NCI-H2107 (cell line): ENCODE measurements at regions not wholly inside any gene's neighbourhood (a gene's known extent, or its start where the extent isn't known, plus 50 kb on each side); places are given as distances from the start of the nearest gene placed in this dataset.
"Not testable (repeated sequence)": the region's sequence is repeated elsewhere in the genome, so short reads cannot be mapped to it uniquely, and the experiment has no call there.

Experiments used
- DNase-seq: peaks from one replicate; lab custom pipeline; 2025; lab: John Stamatoyannopoulos, UW

DNA sequence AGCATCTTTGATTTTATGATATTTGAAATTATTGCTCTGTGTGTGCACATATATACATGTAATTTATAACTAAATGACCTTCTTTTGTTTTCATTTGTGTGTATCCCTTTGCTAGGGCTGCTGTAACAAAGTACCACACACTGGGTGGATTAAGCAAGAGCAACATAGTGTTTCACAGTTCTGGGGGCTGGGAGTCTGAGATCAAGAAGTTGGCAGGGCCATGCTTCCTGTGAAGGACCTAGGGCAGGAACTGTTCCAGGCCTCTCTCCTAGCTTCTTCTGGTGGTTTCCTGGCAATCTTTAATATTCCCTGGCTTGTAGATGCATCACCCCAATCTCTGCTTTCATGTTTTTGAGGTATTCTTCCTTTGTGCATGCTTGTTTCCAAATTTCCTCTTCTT lies 1043.9 kb downstream of the TSN start:
- DNase-seq: no peak

DNA sequence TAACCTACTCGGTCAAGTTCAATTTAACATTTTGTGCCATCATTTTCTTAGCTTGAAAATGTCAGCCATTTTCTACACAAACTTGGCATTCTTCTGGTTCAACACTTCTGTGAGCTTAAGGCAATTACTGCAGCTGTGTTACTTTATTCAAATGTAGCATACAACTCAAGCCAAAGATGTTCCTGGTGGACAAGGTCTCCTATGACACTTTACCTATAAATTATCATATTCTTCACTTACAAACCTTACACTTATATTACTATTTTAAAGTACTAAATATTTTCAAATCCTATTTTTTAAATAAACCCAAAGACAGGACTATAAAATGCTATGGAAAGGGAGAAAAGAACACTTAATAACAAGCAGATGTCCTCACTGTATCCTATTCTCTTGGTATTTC lies 1045.3 kb downstream of the TSN start:
- no peak for DNase-seq

DNA sequence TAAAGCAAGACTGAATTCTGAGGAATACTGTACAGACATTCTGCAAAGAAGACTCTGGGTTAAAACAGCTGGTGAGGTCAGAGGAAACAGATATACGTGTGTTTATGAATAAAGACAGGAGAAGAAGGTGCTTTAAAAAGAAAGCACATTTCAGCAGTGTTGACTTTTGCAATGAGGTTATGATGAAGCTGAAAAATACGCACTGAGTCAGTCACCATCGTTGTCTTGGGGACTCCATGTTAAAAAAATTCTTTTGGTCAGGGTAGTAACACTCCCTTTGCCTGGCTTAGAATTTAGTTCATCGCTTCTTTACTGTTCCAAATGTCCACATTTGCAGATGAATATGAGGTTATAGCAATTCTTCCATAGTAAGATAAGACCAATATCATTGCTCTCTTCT lies 1049.0 kb downstream of the TSN start:
- DNase-seq: no peak

DNA sequence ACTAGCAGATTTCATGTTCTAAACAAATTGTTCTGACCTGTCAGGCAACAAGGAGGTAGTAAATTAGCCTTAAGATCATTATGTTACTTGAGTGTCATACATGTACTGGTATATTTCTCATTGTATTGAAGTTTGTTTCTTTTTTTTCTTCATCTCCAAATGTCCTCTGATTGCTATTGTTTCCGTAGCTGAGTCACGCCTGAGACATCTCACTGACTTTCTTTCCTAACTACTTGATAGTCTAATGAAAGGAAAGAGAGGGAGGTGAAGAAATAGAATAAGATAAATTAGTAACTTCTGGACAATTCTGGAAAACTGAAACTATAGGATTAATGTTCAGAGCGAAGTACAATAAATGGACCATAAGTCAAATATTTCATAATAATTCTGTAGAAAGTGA lies 1049.9 kb downstream of the TSN start:
- no peak for DNase-seq

DNA sequence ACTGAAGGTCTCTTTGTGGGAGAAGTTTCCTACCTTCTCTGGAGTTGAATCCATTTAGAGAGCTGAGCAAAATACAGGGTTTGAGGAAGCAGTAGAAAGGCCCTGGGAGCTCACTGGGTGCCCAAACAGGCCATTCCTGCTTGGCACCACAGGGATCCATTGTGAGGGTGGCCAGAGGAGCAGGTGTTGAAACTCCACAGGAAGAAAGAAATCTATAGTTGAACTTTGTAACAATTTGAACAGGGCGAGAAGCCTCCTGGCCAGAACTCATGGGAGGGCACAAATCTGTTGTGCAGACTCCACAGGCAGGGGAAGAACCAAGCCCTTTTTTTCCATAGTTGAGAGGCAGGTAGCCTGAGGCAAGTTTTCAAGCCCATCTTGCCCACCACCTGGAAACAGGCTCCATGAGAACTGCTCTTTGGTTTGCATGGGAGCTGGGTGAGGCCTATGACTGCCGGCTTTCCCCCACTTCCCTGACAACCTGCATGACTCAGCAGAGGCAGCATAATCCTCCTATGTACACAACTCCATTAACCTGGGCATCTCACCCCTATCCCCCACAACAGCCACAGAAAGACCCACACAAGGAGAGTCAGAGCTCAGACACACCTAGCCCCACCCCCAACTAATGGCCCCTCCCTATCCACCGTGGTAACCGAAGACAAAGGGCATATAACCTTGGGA lies 1053.0 kb downstream of the TSN start:
- DNase-seq: no peak

DNA sequence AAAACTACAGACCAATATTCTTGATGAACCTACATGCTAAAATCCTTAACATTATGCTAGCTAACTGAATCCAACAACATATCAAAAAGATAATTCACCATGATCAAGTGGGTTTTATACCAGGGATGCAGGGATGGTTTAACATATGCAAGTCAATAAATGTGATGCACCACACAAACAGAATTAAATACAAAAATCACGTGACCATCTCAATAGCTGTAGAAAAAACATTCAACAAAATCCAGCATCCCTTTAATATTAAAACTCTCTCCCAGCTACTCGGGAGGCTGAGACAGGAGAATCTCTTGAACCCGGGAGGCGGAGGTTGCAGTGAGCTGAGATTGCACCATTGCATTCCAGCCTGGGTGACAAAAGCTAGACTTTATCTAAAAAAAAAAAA lies 1056.8 kb downstream of the TSN start:
- not testable (repeated sequence) for DNase-seq

DNA sequence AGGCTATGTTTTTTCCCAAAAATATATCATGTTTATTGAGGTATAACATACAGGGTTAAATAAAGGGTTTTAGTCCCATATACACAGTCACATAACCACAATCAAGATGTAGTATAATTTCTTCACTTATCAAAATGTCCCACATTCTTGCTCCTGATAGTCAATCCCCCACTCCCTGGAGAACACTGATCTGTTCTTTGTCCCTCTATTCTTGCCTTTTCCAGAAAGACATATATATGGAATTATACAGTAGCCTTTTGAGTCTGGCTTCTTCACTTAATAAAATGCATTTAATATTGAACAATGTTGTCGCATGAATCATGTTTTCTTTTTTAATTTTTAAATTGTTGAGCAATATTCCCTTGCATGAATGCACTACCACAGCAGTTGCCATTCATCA lies 1059.7 kb downstream of the TSN start:
- DNase-seq: no peak

DNA sequence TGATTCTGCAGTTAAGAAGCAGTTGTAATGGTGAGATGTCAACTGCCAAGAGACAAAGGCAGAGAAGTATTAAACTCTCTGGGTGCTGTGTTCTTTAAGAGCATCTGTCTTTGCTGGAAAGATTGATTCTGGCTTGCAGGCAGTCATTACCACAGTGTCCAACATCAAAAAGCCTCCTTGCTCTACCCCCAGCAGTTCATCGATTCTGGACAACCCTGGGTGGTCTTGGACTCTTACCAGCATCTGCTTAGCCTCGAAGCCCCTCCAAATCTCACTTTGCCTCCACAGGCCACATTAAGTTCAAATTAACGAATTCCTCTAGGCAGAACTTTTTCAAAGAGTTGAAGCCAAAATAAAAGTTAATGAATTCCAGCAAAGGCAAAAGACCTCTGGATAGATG lies 1061.4 kb downstream of the TSN start:
- no peak for DNase-seq

DNA sequence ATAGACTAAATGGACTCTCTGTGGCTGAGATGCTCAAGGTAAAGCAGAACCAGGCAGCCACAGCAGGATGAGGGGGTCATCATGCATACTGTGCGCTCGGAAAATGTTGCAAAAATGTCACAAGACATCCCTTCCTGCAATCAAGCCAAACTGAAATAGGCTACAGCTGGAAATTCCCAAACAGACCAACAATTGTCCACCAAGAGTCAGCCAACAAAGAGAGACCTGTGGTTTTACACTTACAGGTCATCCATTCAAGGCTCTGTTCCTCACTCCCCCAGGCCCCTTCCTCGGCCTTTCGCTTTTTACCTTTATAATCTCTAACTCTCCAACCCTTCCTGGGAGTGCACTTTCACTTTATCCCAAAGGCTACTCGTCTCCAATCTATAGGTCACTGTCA lies 1066.9 kb downstream of the TSN start:
- no peak for DNase-seq

DNA sequence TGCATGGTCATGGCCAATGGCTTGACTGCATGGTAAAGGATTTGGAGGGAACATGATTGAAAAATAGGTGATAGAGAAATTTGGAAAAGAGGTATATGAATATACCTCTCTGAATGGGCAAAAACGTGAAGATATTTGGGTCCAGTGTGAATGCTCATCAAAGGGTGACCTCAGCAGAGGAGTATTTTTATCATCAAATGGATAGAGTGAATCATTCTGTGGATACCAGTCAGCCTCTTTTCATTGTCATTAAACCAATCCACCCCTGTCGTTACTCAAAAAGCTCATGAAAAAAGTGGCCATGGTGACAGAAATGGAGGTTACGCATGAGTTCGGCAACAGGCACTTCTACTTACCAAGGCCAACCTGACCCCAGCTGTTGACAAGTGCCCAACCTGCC lies 1074.7 kb downstream of the TSN start:
- DNase-seq: no peak

DNA sequence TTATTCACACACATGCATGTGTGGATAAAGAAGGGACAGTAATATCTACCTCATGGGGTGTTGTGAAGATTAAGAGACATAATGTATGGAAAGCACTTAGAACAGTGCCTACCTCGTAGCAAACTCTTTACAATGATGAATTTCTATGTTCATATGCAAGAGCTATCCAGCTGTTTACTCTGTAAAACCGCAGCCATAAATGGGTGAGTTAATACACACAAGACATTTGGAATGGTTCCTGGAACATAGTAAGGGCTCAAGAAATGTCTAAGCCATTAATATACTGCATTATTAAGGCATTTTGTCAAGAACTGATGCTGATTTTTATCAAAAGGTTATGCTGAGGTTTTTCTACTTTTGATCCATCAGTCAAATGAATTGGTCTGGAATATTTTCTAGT lies 1076.2 kb downstream of the TSN start:
- no peak for DNase-seq

DNA sequence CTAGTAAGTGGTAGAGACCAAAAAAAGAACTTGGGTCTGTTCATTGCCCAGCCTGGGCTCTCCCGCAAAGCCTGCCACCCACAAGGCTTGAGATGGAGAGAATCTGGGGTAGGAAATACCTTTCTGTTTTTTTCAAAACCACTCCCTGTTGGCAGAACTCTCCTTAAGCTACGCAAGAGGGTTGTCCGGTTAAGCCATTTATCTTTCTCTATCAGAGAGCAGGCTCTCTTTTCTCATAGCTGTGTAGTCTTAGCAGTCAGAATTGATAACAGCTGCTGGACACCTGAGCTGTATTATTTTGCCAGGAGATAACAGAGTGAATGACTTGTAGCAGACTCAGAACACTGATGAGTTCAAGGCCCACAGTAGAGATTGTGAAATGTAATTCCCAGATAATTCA lies 1088.1 kb downstream of the TSN start:
- DNase-seq: no peak

DNA sequence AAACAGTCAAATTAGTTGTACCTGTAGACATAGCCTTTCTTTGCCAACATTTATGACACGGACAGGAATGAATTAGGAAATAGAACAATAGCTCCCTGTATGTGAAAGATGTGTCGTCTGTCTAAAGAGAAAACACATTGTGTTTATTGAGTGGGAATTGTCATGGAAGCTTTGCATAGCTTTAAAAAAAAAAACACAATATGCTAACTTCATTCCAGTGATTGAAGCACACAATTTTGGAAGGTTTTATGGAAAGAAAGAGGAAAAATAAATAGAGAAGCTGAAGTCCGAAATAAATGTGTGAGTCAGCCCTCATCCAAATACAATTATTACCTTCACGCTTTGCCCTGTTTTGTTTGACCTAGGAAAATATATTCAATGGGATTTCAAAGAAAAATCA lies 1095.7 kb downstream of the TSN start:
- DNase-seq: no peak

DNA sequence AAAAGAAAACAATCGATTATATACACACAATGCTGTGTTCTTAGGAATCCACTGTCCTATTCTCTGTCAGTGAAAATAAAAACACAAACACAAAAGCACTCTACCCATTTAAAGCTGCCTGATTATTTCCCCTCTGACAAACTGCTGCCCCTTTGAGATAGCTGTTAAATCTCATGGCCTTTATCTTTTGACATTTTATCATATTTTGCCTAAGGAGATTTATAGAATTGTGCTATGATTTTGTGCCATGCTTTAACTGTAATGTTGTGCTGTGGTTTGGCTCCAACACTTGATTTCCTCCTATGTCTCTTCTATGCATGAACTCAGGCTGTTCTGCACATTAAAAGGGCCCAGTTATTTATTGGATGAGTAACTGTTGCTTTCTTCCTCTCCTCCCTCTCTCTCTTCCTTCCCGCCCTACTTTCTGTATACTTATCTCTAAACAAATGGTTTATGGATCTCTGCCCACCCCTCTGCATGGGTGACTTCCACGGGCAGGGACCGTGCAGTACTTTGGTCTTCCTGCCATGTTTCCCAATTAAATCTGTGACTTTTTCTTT lies 1096.6 kb downstream of the TSN start:
- DNase-seq: no peak

DNA sequence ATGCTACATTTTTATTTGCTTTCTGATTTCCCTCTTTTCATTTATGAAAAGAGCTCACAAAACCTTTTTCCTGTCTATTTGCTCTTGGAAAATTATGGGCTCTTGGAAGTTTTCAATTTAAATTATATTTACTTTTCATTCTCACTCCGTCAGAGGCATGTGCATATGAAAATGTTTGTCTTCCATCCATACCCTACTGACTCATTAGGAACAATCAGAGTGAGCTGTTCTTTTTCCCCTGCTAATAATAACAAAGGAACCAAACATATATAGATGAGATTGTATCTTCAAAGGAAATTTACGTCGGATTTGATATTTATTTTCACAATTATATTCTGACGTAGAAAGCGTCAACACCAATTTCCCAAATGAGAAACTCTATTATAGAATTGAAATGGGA lies 1101.2 kb downstream of the TSN start:
- DNase-seq: no peak

DNA sequence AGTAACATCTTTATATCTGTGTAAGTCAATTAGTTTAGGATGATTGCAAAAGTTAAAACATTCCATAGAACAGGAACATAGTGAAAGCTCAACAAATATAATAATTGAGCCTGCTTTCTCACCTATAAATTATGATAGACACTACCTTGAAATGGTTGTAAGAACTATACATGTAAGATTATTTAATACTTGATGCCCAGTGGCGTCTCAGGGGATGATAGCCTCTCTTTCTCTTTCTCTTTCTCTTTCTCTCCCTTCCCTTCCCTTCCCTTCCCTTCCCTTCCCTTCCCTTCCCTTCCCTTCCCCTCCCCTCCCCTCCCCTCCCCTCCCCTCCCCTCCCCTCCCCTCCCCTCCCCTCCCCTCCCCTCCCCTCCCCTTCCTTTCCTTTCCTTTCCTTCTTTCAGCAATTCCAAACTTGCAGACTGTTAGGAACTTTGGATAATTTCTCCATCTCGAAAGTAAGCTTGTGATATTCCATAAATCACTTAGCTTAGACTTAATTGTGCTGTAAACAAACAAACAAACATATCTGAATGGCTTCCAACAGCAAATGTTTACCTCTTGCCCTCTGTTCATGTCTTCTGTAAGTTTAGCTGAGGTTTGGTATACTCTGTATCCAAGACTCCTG lies 1102.7 kb downstream of the TSN start:
- no peak for DNase-seq

DNA sequence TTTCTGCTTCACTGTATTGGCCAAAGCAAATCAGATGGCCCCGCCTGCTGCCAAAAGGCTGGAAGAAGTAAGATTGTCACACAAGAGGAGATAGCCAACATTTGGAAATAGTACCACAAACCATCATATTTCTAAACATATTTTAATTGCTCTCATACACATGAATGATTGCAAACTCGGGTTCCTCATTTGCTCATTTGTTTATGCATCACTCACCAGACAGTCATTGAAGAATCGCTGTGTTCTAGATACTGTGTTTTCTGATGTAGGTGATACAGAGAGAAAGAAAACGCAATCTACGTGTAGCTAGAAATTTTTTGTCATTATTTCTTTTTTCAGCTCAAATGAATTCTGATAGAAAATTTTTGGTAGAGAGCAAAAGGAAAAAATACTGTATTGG lies 1103.4 kb downstream of the TSN start:
- DNase-seq: no peak

DNA sequence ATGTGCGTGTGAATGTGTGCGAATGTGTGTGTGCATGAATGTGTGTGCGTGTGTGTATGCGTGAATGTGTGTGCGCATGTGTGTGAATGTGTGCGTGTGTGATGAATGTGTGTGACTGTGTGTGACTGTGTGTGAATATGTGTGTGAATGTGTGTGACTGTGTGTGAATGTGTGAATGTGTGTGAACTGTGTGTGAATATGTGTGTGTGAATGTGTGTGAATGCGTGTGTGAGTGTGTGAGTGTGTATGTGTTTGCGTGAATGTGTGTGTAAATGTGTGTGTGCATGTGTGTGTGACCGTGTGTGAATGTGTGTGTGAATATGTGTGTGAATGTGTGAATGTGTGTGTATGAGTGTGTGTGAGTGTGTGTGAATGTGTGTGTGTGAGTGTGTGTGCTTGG lies 1103.8 kb downstream of the TSN start:
- DNase-seq: no peak

DNA sequence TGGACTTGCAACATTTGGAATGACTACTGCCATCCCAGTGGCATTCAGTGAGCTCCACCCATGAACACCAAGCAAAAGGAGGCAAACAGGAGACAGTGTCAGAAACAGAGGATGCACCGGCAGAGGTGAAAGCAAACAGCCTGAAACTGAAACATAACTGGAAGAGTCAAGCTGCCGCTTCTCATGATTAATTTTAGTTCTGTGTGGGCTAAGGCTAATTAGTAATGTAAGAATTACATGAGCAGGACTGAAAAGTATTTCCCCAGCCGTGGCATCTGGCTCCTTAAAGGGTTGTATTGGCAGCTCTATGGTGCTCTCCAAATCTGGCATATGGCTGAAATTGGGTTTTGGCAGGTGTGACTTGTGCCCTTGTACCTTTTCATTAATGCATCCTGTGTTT lies 1108.1 kb downstream of the TSN start:
- DNase-seq: no peak

DNA sequence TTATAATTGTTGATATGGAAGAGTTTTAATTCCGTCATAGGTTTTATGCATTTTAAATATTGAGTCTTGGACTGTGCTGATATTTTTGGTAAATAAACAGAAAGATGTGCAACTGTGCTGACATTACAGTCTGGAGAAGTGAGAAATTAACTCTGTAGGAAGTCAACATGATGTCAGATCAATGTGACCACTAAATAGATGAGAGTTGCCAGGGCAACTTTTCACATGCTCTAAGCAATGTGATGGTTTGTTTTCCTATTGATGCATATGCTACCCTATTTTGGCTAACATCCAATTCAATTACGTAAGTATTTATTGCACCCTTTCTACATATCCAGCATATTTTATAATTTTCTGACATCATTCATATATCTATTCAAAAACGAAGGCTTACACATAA lies 1109.3 kb downstream of the TSN start:
- DNase-seq: no peak

DNA sequence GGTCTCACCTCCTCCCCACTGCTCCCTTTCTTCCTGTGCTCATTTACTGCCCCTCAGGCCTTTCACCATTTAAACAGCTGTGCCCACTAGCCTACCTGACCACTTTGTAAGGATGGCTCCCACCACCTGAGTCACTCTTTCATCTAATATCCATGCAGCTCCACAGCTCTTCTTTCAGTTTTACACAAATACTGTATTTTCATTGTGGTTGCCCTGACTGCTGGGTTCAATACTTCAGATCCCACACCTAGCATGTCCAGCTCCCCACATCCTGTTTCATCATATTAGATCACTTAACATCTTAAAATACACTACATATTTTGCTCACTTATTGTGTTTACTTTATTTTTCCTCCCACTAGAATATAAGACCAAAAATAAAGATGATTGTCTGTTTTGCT lies 1110.6 kb downstream of the TSN start:
- no peak for DNase-seq

DNA sequence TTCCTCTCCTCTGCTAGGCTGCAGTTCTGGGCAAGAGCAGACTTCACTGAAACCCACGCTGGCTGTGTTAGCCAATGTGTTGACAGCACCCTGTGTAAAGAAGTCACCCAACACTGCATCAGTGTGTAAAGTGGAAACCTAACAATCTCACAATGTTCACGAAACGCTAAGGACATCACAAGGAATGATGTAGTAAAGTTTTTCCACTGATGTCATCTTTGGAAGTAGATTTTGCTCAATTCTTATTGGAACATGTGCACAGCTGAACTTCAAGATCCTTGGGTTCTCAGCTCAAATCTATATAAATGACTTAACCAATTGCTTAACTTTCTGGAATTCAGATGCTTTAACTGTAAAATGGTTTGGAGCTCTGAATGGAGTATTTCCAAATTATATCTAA lies 1112.5 kb downstream of the TSN start:
- DNase-seq: no peak

DNA sequence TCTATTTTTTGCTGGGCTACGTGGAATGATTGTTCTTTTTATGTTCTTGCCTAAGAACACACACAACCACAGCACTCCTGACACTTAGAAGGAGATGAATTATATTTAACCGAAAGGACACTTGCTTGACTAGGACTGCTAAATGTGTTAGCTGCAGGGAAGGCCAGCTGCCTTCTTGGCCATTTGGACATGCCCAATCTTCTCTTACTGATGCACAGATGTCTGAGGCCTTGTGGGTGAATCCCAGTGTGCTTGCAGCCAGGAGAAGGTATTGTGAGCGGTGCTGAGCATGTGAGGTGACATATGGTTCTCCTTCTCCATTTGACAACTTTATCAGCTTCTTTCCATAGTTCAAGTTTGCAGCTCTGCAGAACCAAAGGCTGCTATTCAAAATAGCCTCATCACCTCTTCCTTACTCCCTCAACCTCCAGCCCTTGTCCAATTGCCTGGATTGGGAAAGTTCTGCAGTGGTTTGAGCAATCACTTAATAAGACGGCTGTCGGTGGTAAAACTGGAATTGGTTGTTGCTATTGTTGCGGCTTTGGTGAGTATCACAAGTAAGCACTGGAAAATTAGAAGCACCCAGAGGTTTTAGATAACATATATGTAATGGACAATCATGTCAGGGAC lies 1113.3 kb downstream of the TSN start:
- DNase-seq: no peak

DNA sequence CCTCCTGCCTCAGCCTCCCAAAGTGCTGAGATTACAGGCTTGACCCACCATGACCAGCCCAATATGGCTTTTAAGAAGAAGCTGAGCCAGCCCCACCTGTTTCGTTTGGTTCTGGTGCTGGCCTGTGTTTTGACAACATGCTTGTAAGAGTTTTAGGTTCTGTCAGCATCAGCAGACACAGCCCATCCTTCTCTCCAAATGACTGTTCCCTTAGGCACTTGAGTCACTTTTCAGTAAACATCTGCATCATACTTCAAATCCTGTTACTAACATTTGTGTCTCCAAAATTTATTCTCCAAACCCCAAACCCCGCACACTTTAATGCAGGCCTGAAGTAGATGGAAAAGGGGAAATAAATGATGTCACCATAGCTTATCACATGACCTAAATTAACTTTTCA lies 1118.5 kb downstream of the TSN start:
- no peak for DNase-seq
